Upper lobe of left lung (tissue), 6 donors: ENCODE measurements at regions not wholly inside any gene's neighbourhood (a gene's known extent, or its start where the extent isn't known, plus 50 kb on each side); places are given as distances from the start of the nearest gene placed in this dataset.

ENCODE experiments used
- ATAC-seq, 2 donors: fragments of 200-7000 bp; cut with Tn5 transposase; one replicate each; pipeline ENCODE4 v1.9.1; 2022; ENCODE audit warnings: mild to moderate bottlenecking in 2 of 2, moderate library complexity in 2 of 2; ENCODE audit not compliant: low FRiP score in 2 of 2
- DNase-seq, 2 donors: peaks; one replicate each; pipeline ENCODE4 v3.0.0-alpha.2; 2019 to 2020
- H3K27ac ChIP-seq, 4 donors: fragments of 200-600 bp; sonication (generic); one replicate each; pipeline ENCODE4 v1.5.1; 2016 to 2019
- H3K27me3 ChIP-seq, 4 donors: fragments of 200-600 bp; sonication (generic); one replicate each; pipeline ENCODE4 v1.5.1; 2017 to 2019
- H3K36me3 ChIP-seq, 4 donors: fragments of 200-600 bp; sonication (generic); one replicate each; pipeline ENCODE4 v1.5.1; 2016 to 2019
- H3K4me1 ChIP-seq, 4 donors: fragments of 200-600 bp; sonication (generic); one replicate each; pipeline ENCODE4 v1.5.1; 2018 to 2019
- H3K4me3 ChIP-seq, 4 donors: fragments of 200-600 bp; sonication (generic); one replicate each; pipeline ENCODE4 v1.5.1; 2017 to 2019; ENCODE audit warnings: mild to moderate bottlenecking in 2 of 4, moderate library complexity in 1 of 4
- H3K9me3 ChIP-seq, 4 donors: fragments of 200-600 bp; sonication (generic); one replicate each; pipeline ENCODE4 v1.5.1; 2018 to 2019
- EP300 ChIP-seq, 4 donors: sonication (generic); formaldehyde crosslinking; IDR thresholded peaks; one replicate each; pipeline ENCODE4 v1.5.1; 2017; ENCODE audit warnings: antibody characterized with exemption in 4 of 4, control low read depth in 2 of 4
- POLR2A ChIP-seq, 4 donors: fragments of 450-650 bp; IDR thresholded peaks; one replicate each; pipeline ENCODE4 v1.5.1; 2016 to 2017; ENCODE audit warnings: antibody characterized with exemption in 4 of 4, mild to moderate bottlenecking in 2 of 4
- POLR2AphosphoS5 ChIP-seq, 2 donors: sonication (generic); formaldehyde crosslinking; IDR thresholded peaks; one replicate each; pipeline ENCODE4 v1.5.1; 2017; ENCODE audit warnings: antibody characterized with exemption in 2 of 2
- WGBS, 2 donors: methylation state at CpG; one replicate each; pipeline ENCODE4 v1.1.5; 2017 to 2018; 5-methylcytosine and 5-hydroxymethylcytosine counted together
- TF ChIP-seq, protein P1 (sequence below), 6 experiments: fragments of 450-650 bp in 4 of 6; fragments of 200-600 bp in 2 of 6; sonication (generic) in 2 of 6; IDR thresholded peaks; one replicate each; pipeline ENCODE4 v1.5.1; 2016 to 2019; ENCODE audit warnings: antibody characterized with exemption in 6 of 6
- donor health status: DM: no; HTN: no; CAD: no; lungs with moderate emphysema.
- donor health status: DM: no; HTN: yes; CAD: no; lungs with severe emphysema.

DNA sequence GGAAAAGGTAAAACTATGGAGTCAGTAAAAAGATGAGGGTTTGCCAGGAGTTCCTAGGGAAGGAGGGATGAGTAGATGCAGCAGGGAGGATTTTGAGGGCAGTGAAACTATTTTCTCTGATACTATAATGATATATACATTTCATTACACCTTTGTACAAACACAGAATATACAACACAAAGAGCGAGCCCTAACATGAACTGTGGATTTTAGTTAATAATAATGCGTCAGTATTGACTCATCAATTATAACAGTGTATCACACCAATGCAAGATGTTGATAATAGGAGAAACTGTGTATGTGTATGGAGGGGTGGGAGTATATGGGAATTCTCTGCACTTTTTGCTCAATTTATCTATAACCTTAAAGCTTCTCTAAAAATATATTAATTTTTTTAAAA lies 404.3 kb upstream of the NOVA1 start:
- Histone ChIP-seq H3K27ac (no peak overlapping the region), H3K9me3 (no peaks in the 10 kb centered on the region), H3K4me3 (no peak overlapping the region), H3K4me1 (no peaks in the 10 kb centered on the region), H3K36me3 (no peaks in the 10 kb centered on the region), H3K27me3 (no peaks in the 10 kb centered on the region)
- TF ChIP-seq POLR2AphosphoS5 (IDR thresholded peaks at IDR 0.05) (no peak), POLR2A (IDR thresholded peaks at IDR 0.05) (no peak), EP300 (IDR thresholded peaks at IDR 0.05) (no peak)
- TF ChIP-seq, protein P1, sequence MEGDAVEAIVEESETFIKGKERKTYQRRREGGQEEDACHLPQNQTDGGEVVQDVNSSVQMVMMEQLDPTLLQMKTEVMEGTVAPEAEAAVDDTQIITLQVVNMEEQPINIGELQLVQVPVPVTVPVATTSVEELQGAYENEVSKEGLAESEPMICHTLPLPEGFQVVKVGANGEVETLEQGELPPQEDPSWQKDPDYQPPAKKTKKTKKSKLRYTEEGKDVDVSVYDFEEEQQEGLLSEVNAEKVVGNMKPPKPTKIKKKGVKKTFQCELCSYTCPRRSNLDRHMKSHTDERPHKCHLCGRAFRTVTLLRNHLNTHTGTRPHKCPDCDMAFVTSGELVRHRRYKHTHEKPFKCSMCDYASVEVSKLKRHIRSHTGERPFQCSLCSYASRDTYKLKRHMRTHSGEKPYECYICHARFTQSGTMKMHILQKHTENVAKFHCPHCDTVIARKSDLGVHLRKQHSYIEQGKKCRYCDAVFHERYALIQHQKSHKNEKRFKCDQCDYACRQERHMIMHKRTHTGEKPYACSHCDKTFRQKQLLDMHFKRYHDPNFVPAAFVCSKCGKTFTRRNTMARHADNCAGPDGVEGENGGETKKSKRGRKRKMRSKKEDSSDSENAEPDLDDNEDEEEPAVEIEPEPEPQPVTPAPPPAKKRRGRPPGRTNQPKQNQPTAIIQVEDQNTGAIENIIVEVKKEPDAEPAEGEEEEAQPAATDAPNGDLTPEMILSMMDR (IDR thresholded peaks at IDR 0.05), result no peak
- ATAC-seq, result no peak
- DNase-seq, result no peak
- WGBS, 2 donors, result 82 to 88% methylated on average over 2 of the region's 2 CpGs

DNA sequence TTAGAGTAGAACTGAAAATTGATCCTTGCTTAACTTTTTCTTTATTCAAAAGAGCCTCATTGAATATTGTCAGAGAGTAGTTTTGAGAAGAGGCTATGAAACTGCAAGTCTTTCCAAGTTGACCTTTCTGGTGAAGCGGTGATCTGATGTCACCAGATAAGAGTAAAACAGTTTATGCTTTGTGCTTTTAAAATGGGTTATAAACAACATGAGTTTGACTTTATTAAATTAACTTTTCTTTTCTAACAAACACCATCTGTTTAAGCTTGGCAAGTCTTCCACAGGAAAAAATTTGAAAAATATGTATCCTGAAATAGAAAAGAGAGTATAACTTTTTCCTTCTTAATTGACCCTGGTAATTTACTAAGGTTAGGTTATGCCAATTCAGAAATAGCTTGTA lies 408.7 kb upstream of the NOVA1 start:
- Histone ChIP-seq H3K4me3 (no peak overlapping the region), H3K4me1 (no peaks in the 10 kb centered on the region), H3K9me3 (no peaks in the 10 kb centered on the region), H3K27me3 (no peaks in the 10 kb centered on the region), H3K36me3 (no peaks in the 10 kb centered on the region), H3K27ac (no peak overlapping the region)
- TF ChIP-seq POLR2A (IDR thresholded peaks at IDR 0.05) (no peak), POLR2AphosphoS5 (IDR thresholded peaks at IDR 0.05) (no peak), EP300 (IDR thresholded peaks at IDR 0.05) (no peak)
- TF ChIP-seq, protein P1 (IDR thresholded peaks at IDR 0.05), result no peak
- no peak for ATAC-seq
- WGBS, 2 donors, result 76 to 93% methylated on average over 1 of the region's 1 CpG
- no peak for DNase-seq

DNA sequence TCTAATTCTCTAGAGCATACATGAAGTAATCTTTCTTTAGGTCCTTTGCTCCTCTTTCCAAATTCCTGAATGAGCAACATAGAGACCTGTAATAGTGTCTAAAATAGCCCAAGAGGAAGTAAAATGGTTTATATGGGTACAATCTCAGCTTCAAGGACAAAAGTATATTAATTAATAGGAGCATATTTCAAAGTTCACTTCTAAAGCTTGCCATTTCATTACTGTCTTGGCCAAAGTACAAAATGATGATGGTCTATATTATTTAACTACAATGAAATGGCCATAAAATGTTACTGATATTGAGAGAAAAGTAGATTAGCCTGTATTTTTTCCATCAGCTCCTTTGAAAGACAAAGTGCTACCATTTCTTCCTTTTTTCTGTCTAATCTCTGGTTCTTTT lies 410.4 kb upstream of the NOVA1 start:
- no peaks in the 10 kb centered on the region for H3K36me3 ChIP-seq
- H3K27me3 ChIP-seq, result no peaks in the 10 kb centered on the region
- ATAC-seq (no peak), DNase-seq (no peak)
- H3K4me3 ChIP-seq, result no peak overlapping the region
- no peak overlapping the region for H3K27ac ChIP-seq
- H3K9me3 ChIP-seq, result no peaks in the 10 kb centered on the region
- no peaks in the 10 kb centered on the region for H3K4me1 ChIP-seq
- TF ChIP-seq, protein P1 (IDR thresholded peaks at IDR 0.05), result no peak
- no peak for TF ChIP-seq POLR2AphosphoS5 (IDR thresholded peaks at IDR 0.05)
- TF ChIP-seq EP300 (IDR thresholded peaks at IDR 0.05), result no peak
- no peak for TF ChIP-seq POLR2A (IDR thresholded peaks at IDR 0.05)

DNA sequence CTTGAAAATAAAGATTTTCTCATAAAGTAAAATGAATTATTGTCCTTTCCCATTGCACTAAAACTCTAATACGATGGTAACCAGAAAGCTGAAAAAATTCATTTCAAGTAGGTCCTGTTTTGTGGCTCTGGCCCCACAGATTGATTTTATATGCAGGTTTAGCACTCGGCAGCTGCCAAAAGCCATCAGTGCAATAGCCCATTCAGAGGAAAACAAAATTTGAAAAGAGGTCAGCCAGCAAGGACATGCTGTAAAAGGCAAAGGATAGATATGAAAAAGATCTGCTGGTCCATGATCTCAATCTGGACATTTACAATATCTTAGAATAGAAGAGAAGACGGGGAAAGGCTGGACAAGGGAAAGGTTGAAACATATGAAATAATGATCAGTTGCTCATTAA lies 414.8 kb upstream of the NOVA1 start:
- Histone ChIP-seq H3K9me3 (no peaks in the 10 kb centered on the region), H3K4me1 (no peaks in the 10 kb centered on the region), H3K27me3 (no peaks in the 10 kb centered on the region), H3K27ac (no peak overlapping the region), H3K4me3 (no peak overlapping the region), H3K36me3 (no peaks in the 10 kb centered on the region)
- 77 to 78% methylated on average over 3 of the region's 3 CpGs for WGBS, 2 donors
- ATAC-seq (no peak), DNase-seq (no peak)
- TF ChIP-seq POLR2A (IDR thresholded peaks at IDR 0.05), result no peak
- TF ChIP-seq, protein P1 (IDR thresholded peaks at IDR 0.05), result no peak
- TF ChIP-seq EP300 (IDR thresholded peaks at IDR 0.05), result no peak
- no peak for TF ChIP-seq POLR2AphosphoS5 (IDR thresholded peaks at IDR 0.05)

DNA sequence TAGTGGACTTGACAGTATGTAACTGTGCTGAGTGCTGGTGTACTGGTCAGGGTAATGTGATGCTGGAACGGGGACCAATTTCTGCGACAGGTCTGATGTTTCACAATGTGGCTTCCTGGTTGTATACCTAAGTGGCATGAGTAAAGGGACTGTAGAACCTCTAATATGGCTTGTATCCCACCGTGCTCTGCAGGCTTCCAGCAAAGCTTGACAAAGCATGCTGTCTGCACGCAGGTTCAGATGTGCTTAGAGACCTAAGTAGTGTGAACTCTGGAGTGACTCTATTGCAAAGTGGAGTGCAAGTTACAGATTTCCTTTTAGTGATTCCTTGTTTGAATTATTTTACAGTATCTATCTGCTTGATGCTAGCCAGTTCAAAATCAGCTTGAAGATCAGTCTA lies 415.8 kb upstream of the NOVA1 start:
- Histone ChIP-seq H3K9me3 (no peaks in the 10 kb centered on the region), H3K4me1 (no peaks in the 10 kb centered on the region), H3K36me3 (no peaks in the 10 kb centered on the region), H3K27me3 (no peaks in the 10 kb centered on the region), H3K27ac (no peak overlapping the region), H3K4me3 (no peak overlapping the region)
- ATAC-seq, result no peak
- no peak for TF ChIP-seq POLR2A (IDR thresholded peaks at IDR 0.05)
- TF ChIP-seq POLR2AphosphoS5 (IDR thresholded peaks at IDR 0.05), result no peak
- no peak for TF ChIP-seq EP300 (IDR thresholded peaks at IDR 0.05)
- TF ChIP-seq, protein P1 (IDR thresholded peaks at IDR 0.05), result no peak
- WGBS, 2 donors, result 73 to 79% methylated on average over 4 of the region's 4 CpGs
- no peak for DNase-seq
